Progenitor cell of endocrine pancreas (in vitro differentiated cells): ENCODE measurements at regions not wholly inside any gene's neighbourhood (a gene's known extent, or its start where the extent isn't known, plus 50 kb on each side); places are given as distances from the start of the nearest gene placed in this dataset.
"Not testable (repeated sequence)": the region's sequence is repeated elsewhere in the genome, so short reads cannot be mapped to it uniquely, and the experiment has no call there.

Experiments used
- DNase-seq: peaks from one replicate; pipeline ENCODE4 v3.0.0; 2021; ENCODE audit warnings: low spot score; ENCODE audit not compliant: unreplicated experiment
- H3K27ac Mint-ChIP-seq: 2 replicates; pipeline ENCODE4 v1.8.0; 2021; ENCODE audit warnings: mild to moderate bottlenecking, moderate library complexity, mixed read lengths
- H3K27me3 Mint-ChIP-seq: 2 replicates; pipeline ENCODE4 v1.8.0; 2021; ENCODE audit warnings: mixed read lengths
- H3K36me3 Mint-ChIP-seq: 2 replicates; pipeline ENCODE4 v1.8.0; 2022; ENCODE audit warnings: mixed read lengths; ENCODE audit not compliant: insufficient read depth
- H3K4me1 Mint-ChIP-seq: 2 replicates; pipeline ENCODE4 v1.8.0; 2021; ENCODE audit warnings: low read depth, mixed read lengths
- H3K4me3 Mint-ChIP-seq: 2 replicates; pipeline ENCODE4 v1.8.0; 2021; ENCODE audit warnings: low read depth, mild to moderate bottlenecking, moderate library complexity, mixed read lengths
- H3K9me3 Mint-ChIP-seq: 2 replicates; pipeline ENCODE4 v1.8.0; 2021; ENCODE audit warnings: low read depth, mixed read lengths
- TF ChIP-seq, protein P1 (sequence below): fragments of 200-600 bp; sonication (generic); IDR thresholded peaks from one replicate; pipeline ENCODE4 v1.5.0; 2021; ENCODE audit warnings: antibody characterized with exemption, mild to moderate bottlenecking; ENCODE audit not compliant: unreplicated experiment

DNA sequence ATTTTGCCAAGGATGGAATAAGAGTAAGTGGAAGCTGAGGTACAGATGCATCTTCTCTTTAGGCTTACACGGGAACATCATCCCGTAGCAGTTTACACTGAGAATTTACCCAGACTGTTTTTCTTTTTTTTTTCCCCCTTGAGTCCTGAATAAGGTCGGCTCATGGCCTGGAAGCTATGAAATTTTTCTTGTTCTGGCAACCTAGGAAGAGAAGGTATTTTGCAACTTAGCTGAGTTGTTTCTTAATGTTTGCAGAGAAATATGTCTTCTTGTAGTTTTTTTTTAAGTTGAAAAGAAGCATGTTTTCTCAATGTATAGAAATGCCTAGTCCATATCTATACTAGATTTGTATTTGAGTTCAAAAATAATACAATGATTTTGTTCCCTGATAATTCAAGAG is 712.5 kb downstream of the TDRD15 start:
- no peaks in the 10 kb centered on the region for H3K4me1 Mint-ChIP-seq
- no peak for DNase-seq
- no peak overlapping the region for H3K4me3 Mint-ChIP-seq
- H3K27ac Mint-ChIP-seq: no peak overlapping the region
- TF ChIP-seq, protein P1, sequence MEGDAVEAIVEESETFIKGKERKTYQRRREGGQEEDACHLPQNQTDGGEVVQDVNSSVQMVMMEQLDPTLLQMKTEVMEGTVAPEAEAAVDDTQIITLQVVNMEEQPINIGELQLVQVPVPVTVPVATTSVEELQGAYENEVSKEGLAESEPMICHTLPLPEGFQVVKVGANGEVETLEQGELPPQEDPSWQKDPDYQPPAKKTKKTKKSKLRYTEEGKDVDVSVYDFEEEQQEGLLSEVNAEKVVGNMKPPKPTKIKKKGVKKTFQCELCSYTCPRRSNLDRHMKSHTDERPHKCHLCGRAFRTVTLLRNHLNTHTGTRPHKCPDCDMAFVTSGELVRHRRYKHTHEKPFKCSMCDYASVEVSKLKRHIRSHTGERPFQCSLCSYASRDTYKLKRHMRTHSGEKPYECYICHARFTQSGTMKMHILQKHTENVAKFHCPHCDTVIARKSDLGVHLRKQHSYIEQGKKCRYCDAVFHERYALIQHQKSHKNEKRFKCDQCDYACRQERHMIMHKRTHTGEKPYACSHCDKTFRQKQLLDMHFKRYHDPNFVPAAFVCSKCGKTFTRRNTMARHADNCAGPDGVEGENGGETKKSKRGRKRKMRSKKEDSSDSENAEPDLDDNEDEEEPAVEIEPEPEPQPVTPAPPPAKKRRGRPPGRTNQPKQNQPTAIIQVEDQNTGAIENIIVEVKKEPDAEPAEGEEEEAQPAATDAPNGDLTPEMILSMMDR: no peak
- H3K36me3 Mint-ChIP-seq: no peaks in the 10 kb centered on the region
- H3K27me3 Mint-ChIP-seq: no peaks in the 10 kb centered on the region
- H3K9me3 Mint-ChIP-seq: no peaks in the 10 kb centered on the region

- Mint-ChIP-seq H3K27me3 (no peaks in the 10 kb centered on the region), H3K4me1 (no peaks in the 10 kb centered on the region), H3K4me3 (no peak overlapping the region), H3K9me3 (no peaks in the 10 kb centered on the region), H3K36me3 (no peaks in the 10 kb centered on the region), H3K27ac (no peak overlapping the region)
- TF ChIP-seq, protein P1: no peak
- no peak for DNase-seq
These were observed 713.0 kb downstream of the TDRD15 start for GRCh38 chr2:21836719-21837118.

DNA sequence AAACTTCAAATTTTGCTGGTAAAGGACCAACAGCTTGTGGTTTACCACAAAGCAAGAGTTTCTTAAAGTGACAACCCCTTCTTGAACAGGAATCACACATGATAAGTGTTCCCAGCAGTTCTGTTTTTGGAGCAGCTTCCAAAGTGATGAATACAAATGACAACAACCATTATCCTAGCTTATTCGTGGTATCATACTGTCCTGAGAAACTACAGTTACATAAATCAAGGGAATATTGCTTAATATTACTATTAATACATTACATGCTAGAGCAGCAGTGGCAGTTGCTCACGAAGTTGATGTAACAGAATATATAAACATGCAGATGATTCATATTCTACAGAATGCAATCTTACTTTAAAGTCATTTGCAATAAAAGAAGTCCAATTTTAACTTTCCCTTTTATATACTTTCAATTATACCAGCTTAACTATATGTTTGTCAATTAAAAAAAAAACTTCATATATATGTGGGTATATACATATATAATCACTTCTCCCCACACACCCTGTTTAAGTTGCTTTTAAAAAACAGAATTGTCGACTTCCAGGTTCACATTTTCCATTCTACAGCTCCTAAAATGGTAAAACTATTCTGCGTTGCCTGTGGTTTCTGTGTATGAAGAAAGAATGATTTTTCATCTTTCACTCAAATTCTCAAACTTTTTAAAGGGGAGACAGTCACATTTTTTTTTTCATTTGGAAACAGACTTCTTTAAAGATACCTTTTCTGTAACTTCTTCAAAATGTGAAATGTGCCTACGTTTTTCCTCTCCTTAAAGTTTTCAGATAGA is 713.6 kb downstream of the TDRD15 start:
- Mint-ChIP-seq H3K9me3 (no peaks in the 10 kb centered on the region), H3K4me1 (no peaks in the 10 kb centered on the region), H3K36me3 (no peaks in the 10 kb centered on the region), H3K27me3 (no peaks in the 10 kb centered on the region), H3K4me3 (no peak overlapping the region), H3K27ac (no peak overlapping the region)
- no peak for DNase-seq
- TF ChIP-seq, protein P1: no peak

- H3K27ac Mint-ChIP-seq: no peak overlapping the region
- H3K27me3 Mint-ChIP-seq: no peaks in the 10 kb centered on the region
- no peak overlapping the region for H3K4me3 Mint-ChIP-seq
- no peaks in the 10 kb centered on the region for H3K9me3 Mint-ChIP-seq
- H3K4me1 Mint-ChIP-seq: no peaks in the 10 kb centered on the region
- TF ChIP-seq, protein P1: no peak
- DNase-seq: no peak
- no peaks in the 10 kb centered on the region for H3K36me3 Mint-ChIP-seq
These were observed 717.6 kb downstream of the TDRD15 start for GRCh38 chr2:21841341-21841740.

DNA sequence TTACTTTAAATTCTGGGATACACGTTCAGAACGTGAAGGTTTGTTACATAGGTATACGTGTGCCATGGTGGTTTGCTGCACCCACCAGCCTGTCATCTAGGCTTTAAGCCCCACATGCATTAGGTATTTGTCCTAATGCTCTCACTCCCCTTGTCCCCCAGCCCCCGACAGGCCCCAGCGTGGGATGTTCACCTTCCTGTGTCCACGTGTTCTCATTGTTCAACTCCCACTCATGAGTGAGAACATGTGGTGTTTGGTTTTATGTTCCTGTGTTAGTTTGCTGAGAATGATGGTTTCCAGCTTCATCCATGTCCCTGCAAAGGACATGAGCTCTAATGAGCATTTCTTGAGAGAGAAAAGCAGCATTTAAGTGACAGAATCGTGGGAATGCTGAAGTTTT is 726.6 kb downstream of the TDRD15 start:
- DNase-seq, H3K9me3 Mint-ChIP-seq, H3K4me3 Mint-ChIP-seq, H3K4me1 Mint-ChIP-seq, H3K27me3 Mint-ChIP-seq, H3K36me3 Mint-ChIP-seq, H3K27ac Mint-ChIP-seq: not testable (repeated sequence)

DNA sequence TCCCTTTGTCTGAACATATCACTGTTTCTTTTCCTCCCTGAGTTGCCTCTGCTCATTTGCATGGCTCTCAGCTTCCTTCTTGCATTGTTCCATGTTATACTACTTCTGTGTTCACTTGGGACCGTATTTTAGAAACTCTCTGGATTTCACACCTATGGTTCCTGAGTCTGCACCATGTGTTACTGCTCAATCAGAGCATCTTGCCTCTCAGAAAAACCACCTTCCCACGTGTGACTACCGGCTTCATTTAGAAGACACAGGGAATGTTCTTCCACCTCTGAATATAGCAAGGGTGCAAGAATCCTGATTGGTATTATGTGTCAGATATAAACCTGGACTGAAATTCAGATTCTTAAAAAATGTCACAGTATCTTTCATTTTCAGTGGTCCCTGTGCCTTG is 731.2 kb downstream of the TDRD15 start:
- Mint-ChIP-seq H3K27ac (no peak overlapping the region), H3K27me3 (no peaks in the 10 kb centered on the region)

More for the DNA sequence above, 731.2 kb downstream of the TDRD15 start:
- TF ChIP-seq, protein P1: no peak
- Mint-ChIP-seq H3K36me3 (no peaks in the 10 kb centered on the region), H3K4me3 (no peak overlapping the region), H3K9me3 (peaks cover 4% of the 10 kb centered on the region), H3K4me1 (no peaks in the 10 kb centered on the region)
- DNase-seq: no peak
